ENCODE measurements at regions not wholly inside any gene's neighbourhood (a gene's known extent, or its start where the extent isn't known, plus 50 kb on each side); places are given as distances from the start of the nearest gene placed in this dataset.

DNA sequence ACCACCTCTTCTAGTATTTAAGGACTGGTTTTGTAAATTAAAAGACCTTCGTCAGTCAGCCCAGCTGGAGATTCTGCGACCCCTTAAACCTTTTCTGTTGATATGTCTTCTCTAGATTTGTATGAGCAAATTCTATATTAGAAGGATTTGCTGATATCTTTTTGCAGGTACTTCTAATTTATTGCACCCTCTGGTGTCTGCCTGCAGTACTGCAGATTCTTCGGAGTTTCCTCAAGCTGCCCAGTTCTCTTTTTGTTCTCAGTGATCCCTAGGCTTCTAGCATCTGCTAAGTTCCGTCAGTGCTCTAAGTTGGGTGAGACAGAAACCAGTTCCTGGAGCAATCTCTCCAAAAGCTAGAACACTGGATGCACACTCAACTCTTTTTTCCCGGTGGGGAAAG is 545.2 kb downstream of the C4orf33 start:
- Mint-ChIP-seq H3K4me1 (no peaks in the 10 kb centered on the region), H3K27ac (no peak overlapping the region), H3K36me3 (no peaks in the 10 kb centered on the region), H3K4me3 (no peak overlapping the region), H3K27me3 (no peaks in the 10 kb centered on the region), H3K9me3 (peaks cover 0 to 4% (median 0%) of the 10 kb centered on the region in 5 donors)
- ChIA-PET POLR2A (no interaction called here), CTCF (interaction anchor here (1.2 kb wide), 1 partner anchor 1449 kb away, joined by 4 read pairs; no protein-coding TSS in a partner anchor)
- Histone ChIP-seq H3K36me3 (ENCODE audit: insufficient read depth, low read length) (no peaks in the 10 kb centered on the region), H3K4me1 (ENCODE audit: insufficient read depth, low read length) (no peaks in the 10 kb centered on the region), H3K4me3 (ENCODE audit: low read length) (no peak overlapping the region), H3K9me3 (ENCODE audit: low read length) (no peaks in the 10 kb centered on the region), H3K27me3 (ENCODE audit: insufficient read depth, low read length, poor library complexity, severe bottlenecking) (no peaks in the 10 kb centered on the region), H3K27ac (ENCODE audit: low read depth, low read length) (no peak overlapping the region)
- peak in 3 of 5 donors; percentile 1 to 9 (median 6) for DNase-seq

DNA sequence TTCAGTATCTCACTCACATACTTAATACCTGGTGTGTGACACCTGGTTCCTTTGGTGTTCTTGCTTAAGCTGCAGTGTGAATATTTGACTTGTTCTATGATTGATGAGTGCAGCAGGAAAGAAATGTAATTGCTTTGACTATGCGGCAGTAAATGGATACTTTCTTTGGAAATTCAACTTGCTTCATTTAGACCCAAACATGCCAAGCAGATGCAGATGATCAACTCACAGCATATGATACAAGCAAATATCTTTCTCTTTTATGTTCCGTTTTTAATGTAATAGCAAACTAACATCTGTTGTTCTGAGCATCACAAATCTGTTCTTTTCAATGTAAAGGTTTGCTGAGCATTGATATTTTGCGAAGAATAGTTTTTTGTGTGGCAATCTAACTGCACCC is 549.5 kb downstream of the C4orf33 start:
- Mint-ChIP-seq H3K27ac (no peak overlapping the region), H3K4me3 (no peak overlapping the region), H3K36me3 (no peaks in the 10 kb centered on the region), H3K27me3 (no peaks in the 10 kb centered on the region), H3K4me1 (no peaks in the 10 kb centered on the region), H3K9me3 (no peaks in the 10 kb centered on the region)
- H3K4me1 ChIP-seq (ENCODE audit: insufficient read depth, low read length) = no peaks in the 10 kb centered on the region
- no peak overlapping the region for H3K27ac ChIP-seq (ENCODE audit: low read depth, low read length)
- POLR2A ChIA-PET = no interaction called here
- H3K36me3 ChIP-seq (ENCODE audit: insufficient read depth, low read length) = no peaks in the 10 kb centered on the region
- DNase-seq = no peak
- CTCF ChIA-PET = no interaction called here
- no peaks in the 10 kb centered on the region for H3K9me3 ChIP-seq (ENCODE audit: low read length)
- no peaks in the 10 kb centered on the region for H3K27me3 ChIP-seq (ENCODE audit: insufficient read depth, low read length, poor library complexity, severe bottlenecking)
- no peak overlapping the region for H3K4me3 ChIP-seq (ENCODE audit: low read length)

DNA sequence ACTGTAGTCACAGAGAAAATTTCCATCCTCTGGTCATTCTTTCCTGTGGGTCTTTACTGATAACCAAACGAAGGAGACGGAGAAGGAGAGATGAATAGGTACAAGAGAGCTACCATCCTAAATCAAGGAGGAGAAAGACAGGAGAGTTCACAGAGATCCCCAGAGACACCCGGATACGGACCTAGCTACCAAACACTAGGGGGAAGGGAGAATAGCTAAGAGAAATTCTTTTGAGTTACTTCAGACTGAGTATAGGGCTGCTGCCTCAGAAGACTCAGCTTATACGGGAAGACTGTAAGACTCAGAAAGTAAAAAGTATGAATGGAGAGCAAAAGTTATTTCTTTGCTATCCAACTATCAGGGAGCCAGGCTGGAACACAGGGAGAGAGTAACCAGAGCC is 572.1 kb downstream of the C4orf33 start:
- POLR2A ChIA-PET = no interaction called here

DNA sequence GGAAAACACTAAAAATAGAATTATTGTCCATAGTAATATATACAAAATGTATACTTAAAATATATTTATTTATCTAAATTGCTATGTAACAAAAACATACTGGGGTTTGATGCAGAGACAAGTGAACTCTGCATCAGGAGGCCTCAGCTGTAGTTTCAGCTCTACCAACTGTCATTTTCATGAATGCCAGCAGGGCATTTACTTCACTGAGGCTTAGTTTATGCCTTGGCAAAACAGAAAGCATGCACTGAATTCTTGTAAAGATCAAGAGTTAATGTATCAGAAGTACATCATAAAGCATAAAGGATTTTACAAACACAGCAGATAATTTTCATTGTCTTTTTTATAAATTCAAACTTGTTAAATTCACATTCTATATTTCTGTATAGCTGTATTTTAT is 577.0 kb downstream of the C4orf33 start:
- no peak overlapping the region for H3K27ac ChIP-seq (ENCODE audit: low read depth, low read length)
- Mint-ChIP-seq H3K27me3 (peaks cover 0 to 2% of the 10 kb centered on the region in 2 donors), H3K4me1 (no peaks in the 10 kb centered on the region), H3K36me3 (no peaks in the 10 kb centered on the region), H3K4me3 (no peak overlapping the region), H3K9me3 (peaks cover 0 to 5% (median 2%) of the 10 kb centered on the region in 5 donors), H3K27ac (no peak overlapping the region)
- no peaks in the 10 kb centered on the region for H3K27me3 ChIP-seq (ENCODE audit: insufficient read depth, low read length, poor library complexity, severe bottlenecking)
- H3K36me3 ChIP-seq (ENCODE audit: insufficient read depth, low read length) = no peaks in the 10 kb centered on the region
- no peaks in the 10 kb centered on the region for H3K4me1 ChIP-seq (ENCODE audit: insufficient read depth, low read length)
- DNase-seq = no peak
- no peak overlapping the region for H3K4me3 ChIP-seq (ENCODE audit: low read length)
- ChIA-PET CTCF (no interaction called here), POLR2A (no interaction called here)
- no peaks in the 10 kb centered on the region for H3K9me3 ChIP-seq (ENCODE audit: low read length)

More for the DNA sequence above, 572.1 kb downstream of the C4orf33 start:
- Mint-ChIP-seq H3K9me3 (no peaks in the 10 kb centered on the region), H3K4me3 (no peak overlapping the region), H3K36me3 (no peaks in the 10 kb centered on the region), H3K4me1 (no peaks in the 10 kb centered on the region), H3K27ac (no peak overlapping the region), H3K27me3 (no peaks in the 10 kb centered on the region)
- H3K4me1 ChIP-seq (ENCODE audit: insufficient read depth, low read length) = no peaks in the 10 kb centered on the region
- CTCF ChIA-PET = no interaction called here
- H3K27ac ChIP-seq (ENCODE audit: low read depth, low read length) = no peak overlapping the region
- H3K9me3 ChIP-seq (ENCODE audit: low read length) = no peaks in the 10 kb centered on the region
- no peaks in the 10 kb centered on the region for H3K36me3 ChIP-seq (ENCODE audit: insufficient read depth, low read length)
- no peak overlapping the region for H3K4me3 ChIP-seq (ENCODE audit: low read length)
- H3K27me3 ChIP-seq (ENCODE audit: insufficient read depth, low read length, poor library complexity, severe bottlenecking) = no peaks in the 10 kb centered on the region
- no peak for DNase-seq

DNA sequence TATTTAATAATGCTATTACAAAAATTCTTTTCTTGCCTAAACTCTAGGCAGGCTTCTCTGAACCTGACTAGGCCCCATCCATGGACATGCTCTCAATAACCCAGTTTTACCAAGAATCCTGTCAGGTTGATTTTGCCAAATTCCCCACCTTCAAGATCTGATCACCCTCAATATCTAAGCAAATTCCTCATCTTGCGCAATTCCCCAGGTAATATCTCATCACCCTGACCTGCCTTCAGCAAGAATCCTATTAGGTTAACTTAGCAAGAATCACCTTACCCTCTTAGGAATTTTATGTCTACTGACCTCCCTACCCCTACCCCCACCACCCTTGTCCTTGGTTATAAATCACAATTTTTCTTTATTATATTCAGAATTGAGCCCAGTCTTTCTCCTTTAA is 579.1 kb downstream of the C4orf33 start:
- peaks cover 0 to 8% (median 3%) of the 10 kb centered on the region in 5 donors for H3K9me3 Mint-ChIP-seq
- no peak overlapping the region for H3K4me3 Mint-ChIP-seq
- H3K27ac Mint-ChIP-seq = no peak overlapping the region
- H3K36me3 Mint-ChIP-seq = no peaks in the 10 kb centered on the region
- no peak overlapping the region for H3K4me3 ChIP-seq (ENCODE audit: low read length)
- CTCF ChIA-PET = no interaction called here
- H3K9me3 ChIP-seq (ENCODE audit: low read length) = no peaks in the 10 kb centered on the region
- H3K4me1 Mint-ChIP-seq = no peaks in the 10 kb centered on the region
- no peak overlapping the region for H3K27ac ChIP-seq (ENCODE audit: low read depth, low read length)
- peaks cover 0 to 4% of the 10 kb centered on the region in 2 donors for H3K27me3 Mint-ChIP-seq
- no peaks in the 10 kb centered on the region for H3K27me3 ChIP-seq (ENCODE audit: insufficient read depth, low read length, poor library complexity, severe bottlenecking)
- POLR2A ChIA-PET = no interaction called here
- DNase-seq = no peak
- no peaks in the 10 kb centered on the region for H3K4me1 ChIP-seq (ENCODE audit: insufficient read depth, low read length)
- H3K36me3 ChIP-seq (ENCODE audit: insufficient read depth, low read length) = no peaks in the 10 kb centered on the region

DNA sequence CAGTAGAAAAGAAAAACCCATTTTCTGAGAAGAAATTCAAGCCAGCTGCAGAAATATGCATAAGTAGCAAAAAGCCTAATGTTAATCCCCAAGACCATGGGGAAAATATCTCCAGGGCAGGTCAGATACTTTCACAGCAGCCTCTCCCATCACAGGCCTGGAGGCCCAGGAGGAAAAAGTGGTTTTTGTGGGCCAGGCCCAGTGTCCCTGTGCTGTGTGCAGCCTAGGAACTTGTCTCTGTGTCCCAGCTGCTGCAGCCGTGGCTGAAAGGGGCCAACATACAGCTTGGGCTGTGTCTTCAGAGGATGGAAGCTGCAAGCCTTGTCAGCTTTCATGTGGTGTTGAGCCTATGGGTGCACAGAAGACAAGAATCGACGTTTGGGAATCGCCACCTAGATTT is 581.0 kb downstream of the C4orf33 start:
- no peaks in the 10 kb centered on the region for H3K4me1 Mint-ChIP-seq

DNA sequence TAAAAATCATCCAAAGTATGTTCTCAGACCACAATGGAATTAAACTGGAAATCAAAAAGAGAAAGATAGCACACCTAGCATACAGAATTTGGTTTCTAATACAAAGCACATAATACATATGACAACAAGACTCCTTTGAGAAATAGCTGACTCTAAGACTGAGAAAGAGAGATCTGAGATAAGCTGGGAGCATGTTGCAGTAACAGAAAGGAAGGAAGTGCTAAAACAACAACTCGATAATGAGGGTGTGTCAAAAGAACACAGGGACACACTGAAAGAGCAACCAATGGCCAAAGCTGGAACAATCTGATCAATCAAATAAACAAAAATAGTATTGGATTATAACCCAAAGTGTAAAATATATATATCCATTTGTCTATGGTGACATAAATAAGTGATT is 586.6 kb downstream of the C4orf33 start:
- Mint-ChIP-seq H3K4me3 (no peak overlapping the region), H3K36me3 (no peaks in the 10 kb centered on the region), H3K27ac (no peak overlapping the region), H3K27me3 (peaks cover 0 to 4% of the 10 kb centered on the region in 2 donors), H3K9me3 (peaks cover 0 to 6% (median 3%) of the 10 kb centered on the region in 5 donors), H3K4me1 (no peaks in the 10 kb centered on the region)
- H3K36me3 ChIP-seq (ENCODE audit: insufficient read depth, low read length) = no peaks in the 10 kb centered on the region
- no peak for DNase-seq
- H3K9me3 ChIP-seq (ENCODE audit: low read length) = no peaks in the 10 kb centered on the region
- ChIA-PET POLR2A (no interaction called here), CTCF (no interaction called here)
- no peaks in the 10 kb centered on the region for H3K27me3 ChIP-seq (ENCODE audit: insufficient read depth, low read length, poor library complexity, severe bottlenecking)
- no peaks in the 10 kb centered on the region for H3K4me1 ChIP-seq (ENCODE audit: insufficient read depth, low read length)
- no peak overlapping the region for H3K27ac ChIP-seq (ENCODE audit: low read depth, low read length)
- H3K4me3 ChIP-seq (ENCODE audit: low read length) = no peak overlapping the region

More for the DNA sequence above, 581.0 kb downstream of the C4orf33 start:
- no peaks in the 10 kb centered on the region for H3K36me3 Mint-ChIP-seq
- peaks cover 0 to 8% (median 3%) of the 10 kb centered on the region in 5 donors for H3K9me3 Mint-ChIP-seq
- Histone ChIP-seq H3K27ac (ENCODE audit: low read depth, low read length) (no peak overlapping the region), H3K36me3 (ENCODE audit: insufficient read depth, low read length) (no peaks in the 10 kb centered on the region), H3K27me3 (ENCODE audit: insufficient read depth, low read length, poor library complexity, severe bottlenecking) (no peaks in the 10 kb centered on the region), H3K4me1 (ENCODE audit: insufficient read depth, low read length) (no peaks in the 10 kb centered on the region), H3K4me3 (ENCODE audit: low read length) (no peak overlapping the region), H3K9me3 (ENCODE audit: low read length) (no peaks in the 10 kb centered on the region)
- H3K27ac Mint-ChIP-seq = no peak overlapping the region
- no peak overlapping the region for H3K4me3 Mint-ChIP-seq
- no peak for DNase-seq
- H3K27me3 Mint-ChIP-seq = peaks cover 0 to 4% of the 10 kb centered on the region in 2 donors
- CTCF ChIA-PET = no interaction called here
- POLR2A ChIA-PET = no interaction called here

DNA sequence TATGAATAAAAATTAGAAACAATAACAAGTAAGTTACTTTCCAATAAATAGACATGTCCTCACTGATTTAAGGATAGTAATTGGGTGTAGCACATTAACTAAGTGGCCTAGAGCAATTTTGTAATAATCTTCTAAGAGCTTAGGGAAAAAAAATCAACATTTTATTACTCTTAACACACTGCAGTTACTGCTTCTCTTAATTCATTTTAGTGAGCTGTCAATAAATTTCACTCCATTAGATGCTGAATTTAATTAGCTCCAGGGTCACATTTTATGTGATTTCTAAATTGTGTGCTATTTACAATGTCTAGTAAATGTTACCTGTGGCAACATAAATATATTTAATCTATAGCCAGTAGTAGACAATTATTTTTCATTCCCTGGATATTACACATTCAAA is 612.0 kb downstream of the C4orf33 start:
- no peaks in the 10 kb centered on the region for H3K27me3 ChIP-seq (ENCODE audit: insufficient read depth, low read length, poor library complexity, severe bottlenecking)
- ChIA-PET CTCF (no interaction called here), POLR2A (no interaction called here)
- H3K27ac Mint-ChIP-seq = no peak overlapping the region
- no peak overlapping the region for H3K27ac ChIP-seq (ENCODE audit: low read depth, low read length)
- no peaks in the 10 kb centered on the region for H3K27me3 Mint-ChIP-seq
- DNase-seq = no peak
- H3K4me1 Mint-ChIP-seq = no peaks in the 10 kb centered on the region
- H3K36me3 Mint-ChIP-seq = no peaks in the 10 kb centered on the region
- no peaks in the 10 kb centered on the region for H3K36me3 ChIP-seq (ENCODE audit: insufficient read depth, low read length)
- no peaks in the 10 kb centered on the region for H3K4me1 ChIP-seq (ENCODE audit: insufficient read depth, low read length)
- no peak overlapping the region for H3K4me3 Mint-ChIP-seq
- H3K9me3 ChIP-seq (ENCODE audit: low read length) = no peaks in the 10 kb centered on the region
- no peak overlapping the region for H3K4me3 ChIP-seq (ENCODE audit: low read length)
- peaks cover 0 to 23% (median 1%) of the 10 kb centered on the region in 5 donors for H3K9me3 Mint-ChIP-seq

DNA sequence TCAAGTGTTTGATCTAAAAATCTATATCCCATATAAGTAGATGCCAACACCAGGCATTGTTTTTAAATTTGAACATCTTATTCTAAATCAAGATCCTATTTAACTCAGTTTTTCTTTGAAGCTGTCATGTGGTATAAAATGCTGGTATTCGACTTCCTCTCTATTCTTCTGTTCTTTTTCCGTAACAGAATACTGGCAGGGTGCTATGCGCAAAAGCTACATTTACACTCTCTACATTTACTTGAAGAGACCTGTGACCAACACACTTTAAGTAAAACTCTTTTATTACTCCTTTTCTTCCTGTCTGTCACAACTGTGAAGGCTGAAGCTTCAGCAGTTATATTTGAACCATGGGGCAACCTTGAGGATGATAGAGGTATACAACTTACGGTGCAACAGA is 612.8 kb downstream of the C4orf33 start:
- H3K4me3 ChIP-seq (ENCODE audit: low read length) = no peak overlapping the region
- H3K36me3 Mint-ChIP-seq = no peaks in the 10 kb centered on the region
- no peaks in the 10 kb centered on the region for H3K36me3 ChIP-seq (ENCODE audit: insufficient read depth, low read length)
- H3K27me3 ChIP-seq (ENCODE audit: insufficient read depth, low read length, poor library complexity, severe bottlenecking) = no peaks in the 10 kb centered on the region
- no peak overlapping the region for H3K27ac Mint-ChIP-seq
- no peak overlapping the region for H3K4me3 Mint-ChIP-seq
- ChIA-PET CTCF (no interaction called here), POLR2A (no interaction called here)
- H3K4me1 ChIP-seq (ENCODE audit: insufficient read depth, low read length) = no peaks in the 10 kb centered on the region
- DNase-seq = no peak
- no peaks in the 10 kb centered on the region for H3K9me3 ChIP-seq (ENCODE audit: low read length)
- no peaks in the 10 kb centered on the region for H3K4me1 Mint-ChIP-seq
- no peak overlapping the region for H3K27ac ChIP-seq (ENCODE audit: low read depth, low read length)
- no peaks in the 10 kb centered on the region for H3K27me3 Mint-ChIP-seq
- H3K9me3 Mint-ChIP-seq = peaks cover 0 to 23% (median 1%) of the 10 kb centered on the region in 5 donors

All from CD8-positive, alpha-beta memory T cell (primary cell).